T-helper 22 cell (primary cell): ENCODE measurements at regions not wholly inside any gene's neighbourhood (a gene's known extent, or its start where the extent isn't known, plus 50 kb on each side); places are given as distances from the start of the nearest gene placed in this dataset.

ENCODE experiments used
- DNase-seq: peaks from one replicate; pipeline ENCODE4 v3.0.0-alpha.2; 2020; ENCODE audit warnings: low read depth

- no peak for DNase-seq
Measured at GRCh38 chr14:53807542-53807941, 149.1 kb downstream of the BMP4 start.

- no peak for DNase-seq
Measured at GRCh38 chr14:53807108-53807507, 149.5 kb downstream of the BMP4 start.

GRCh38 chr14:53796734-53797133 lies 159.9 kb downstream of the BMP4 start:
- DNase-seq, result no peak

- DNase-seq, result no peak
Measured at GRCh38 chr14:53793790-53794505, 162.7 kb downstream of the BMP4 start.

GRCh38 chr14:53792909-53793308 lies 163.7 kb downstream of the BMP4 start:
- DNase-seq, result no peak

- DNase-seq, result no peak
Measured at GRCh38 chr14:53790731-53791500, 165.7 kb downstream of the BMP4 start.

- no peak for DNase-seq
Measured at GRCh38 chr14:53788566-53788965, 168.1 kb downstream of the BMP4 start.

- DNase-seq, result no peak
Measured at GRCh38 chr14:53786045-53786444, 170.6 kb downstream of the BMP4 start.

GRCh38 chr14:53784688-53785087 lies 171.9 kb downstream of the BMP4 start:
- no peak for DNase-seq

- DNase-seq, result no peak
Measured at GRCh38 chr14:53783256-53783655, 173.4 kb downstream of the BMP4 start.

- no peak for DNase-seq
Measured at GRCh38 chr14:53780051-53780555, 176.5 kb downstream of the BMP4 start.

- no peak for DNase-seq
Measured at GRCh38 chr14:53779301-53779700, 177.3 kb downstream of the BMP4 start.

GRCh38 chr14:53778263-53778662 lies 178.4 kb downstream of the BMP4 start:
- no peak for DNase-seq

GRCh38 chr14:53772936-53773335 lies 183.7 kb downstream of the BMP4 start:
- DNase-seq, result no peak

GRCh38 chr14:53767566-53767965 lies 189.1 kb downstream of the BMP4 start:
- DNase-seq, result no peak

GRCh38 chr14:53766601-53767000 lies 190.0 kb downstream of the BMP4 start:
- DNase-seq, result no peak

GRCh38 chr14:53766106-53766505 lies 190.5 kb downstream of the BMP4 start:
- DNase-seq, result no peak

GRCh38 chr14:53764846-53765245 lies 191.8 kb downstream of the BMP4 start:
- no peak for DNase-seq

GRCh38 chr14:53758141-53758540 lies 198.5 kb downstream of the BMP4 start:
- no peak for DNase-seq

- DNase-seq, result no peak
Measured at GRCh38 chr14:53757732-53758131, 198.9 kb downstream of the BMP4 start.

- DNase-seq, result no peak
Measured at GRCh38 chr14:53751650-53752049, 205.0 kb downstream of the BMP4 start.

- DNase-seq, result no peak
Measured at GRCh38 chr14:53748691-53749090, 207.9 kb downstream of the BMP4 start.

- DNase-seq, result no peak
Measured at GRCh38 chr14:53744857-53745256, 211.8 kb downstream of the BMP4 start.
